SU-DHL-6 (cell line): ENCODE measurements at regions not wholly inside any gene's neighbourhood (a gene's known extent, or its start where the extent isn't known, plus 50 kb on each side); places are given as distances from the start of the nearest gene placed in this dataset.

Experiments
- H2AFZ ChIP-seq: fragments of 200-600 bp; sonication (generic); 2 replicates; pipeline ENCODE4 v1.6.1; 2014; ENCODE audit warnings: low read depth, mild to moderate bottlenecking, moderate library complexity, mixed read lengths, antibody characterized with exemption, low read length; ENCODE audit not compliant: severe bottlenecking
- H3F3A ChIP-seq: fragments of 200-600 bp; shearing (Covaris generic); 2 replicates; pipeline ENCODE4 v1.6.0; 2016; ENCODE audit warnings: antibody characterized with exemption, mild to moderate bottlenecking; ENCODE audit not compliant: insufficient read depth
- H3K27ac ChIP-seq: fragments of 200-600 bp; sonication (generic); 2 replicates; pipeline ENCODE4 v1.5.1; 2016; ENCODE audit warnings: low read depth, mild to moderate bottlenecking, low read length, moderate library complexity, mixed read lengths
- H3K27me3 ChIP-seq: fragments of 200-600 bp; sonication (generic), shearing (Covaris generic); 2 replicates; pipeline ENCODE4 v1.6.0; 2014; ENCODE audit warnings: mild to moderate bottlenecking, low read length
- H3K36me3 ChIP-seq: fragments of 200-600 bp; sonication (generic); 2 replicates; pipeline ENCODE4 v1.6.1; 2014; ENCODE audit warnings: mild to moderate bottlenecking, low read length, mixed read lengths
- H3K4me2 ChIP-seq: fragments of 300-600, 200-600 bp; shearing (Covaris generic), sonication (generic); 2 replicates; pipeline ENCODE4 v1.6.0; 2014; ENCODE audit warnings: low read length, low read depth, mild to moderate bottlenecking; ENCODE audit not compliant: poor library complexity, severe bottlenecking
- H3K4me3 ChIP-seq: fragments of 200-600 bp; sonication (generic); 2 replicates; pipeline ENCODE4 v1.5.1; 2014; ENCODE audit warnings: antibody characterized with exemption, low read length, mild to moderate bottlenecking, mixed read lengths; ENCODE audit not compliant: insufficient read depth, poor library complexity, severe bottlenecking
- H3K79me2 ChIP-seq: fragments of 200-600 bp; sonication (generic); 2 replicates; pipeline ENCODE4 v1.6.1; 2014; ENCODE audit warnings: mild to moderate bottlenecking, low read length, moderate library complexity; ENCODE audit not compliant: insufficient read depth
- H3K9ac ChIP-seq: fragments of 200-600 bp; sonication (generic); 2 replicates; pipeline ENCODE4 v1.7.0; 2014; ENCODE audit warnings: mild to moderate bottlenecking, low read length
- H3K9me2 ChIP-seq: fragments of 200-600 bp; sonication (generic); replicated peaks from 2 replicates; pipeline ENCODE4 v1.6.1; 2014; ENCODE audit warnings: low read length; ENCODE audit not compliant: insufficient read depth
- H3K9me3 ChIP-seq: fragments of 200-600 bp; sonication (generic); 2 replicates; pipeline ENCODE4 v1.6.1; 2014; ENCODE audit warnings: low read length, mixed read lengths; ENCODE audit not compliant: insufficient read depth
- H4K20me1 ChIP-seq: fragments of 200-600 bp; sonication (generic); 2 replicates; pipeline ENCODE4 v1.6.1; 2014; ENCODE audit warnings: low read depth, mild to moderate bottlenecking, antibody characterized with exemption, low read length, moderate library complexity, mixed read lengths
- EZH2phosphoT487 ChIP-seq: fragments of 200-600 bp; sonication (generic), shearing (Covaris generic); conservative IDR thresholded peaks from 2 replicates; pipeline ENCODE4 v1.6.1; 2018; ENCODE audit warnings: mild to moderate bottlenecking, antibody characterized with exemption, low read length, moderate library complexity, mixed read lengths
- TF ChIP-seq, protein P1 (sequence below): fragments of 200-600 bp; sonication (generic); IDR thresholded peaks from one replicate; pipeline ENCODE4 v1.5.1; 2017; ENCODE audit warnings: antibody characterized with exemption, mild to moderate bottlenecking, low read length, moderate library complexity; ENCODE audit not compliant: insufficient read depth, poor library complexity, severe bottlenecking

DNA sequence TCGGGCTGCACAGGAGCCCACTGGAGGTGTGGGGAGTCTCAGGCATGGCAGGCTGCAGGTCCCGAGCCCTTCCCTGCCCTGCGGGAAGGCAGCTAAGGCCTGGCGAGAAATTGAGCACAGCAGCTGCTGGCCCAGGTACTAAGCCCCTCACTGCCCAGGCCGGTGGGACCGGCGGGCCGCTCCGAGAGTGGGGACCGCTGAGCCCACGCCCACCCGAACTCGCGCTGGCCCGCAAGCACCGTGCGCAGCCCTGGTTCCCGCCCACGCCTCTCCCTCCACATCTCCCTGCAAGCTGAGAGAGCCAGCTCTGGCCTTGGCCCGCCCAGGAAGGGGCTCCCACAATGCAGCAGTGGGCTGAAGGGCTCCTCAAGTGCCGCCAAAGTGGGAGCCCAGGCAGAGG, 82.0 kb upstream of the NEIL3 start:
- H4K20me1 ChIP-seq = no peaks in the 10 kb centered on the region
- no peaks in the 10 kb centered on the region for H3K27me3 ChIP-seq
- H3K79me2 ChIP-seq = no peaks in the 10 kb centered on the region
- H3K27ac ChIP-seq = no peak overlapping the region
- H3K4me2 ChIP-seq = no peak overlapping the region
- TF ChIP-seq, protein P1, sequence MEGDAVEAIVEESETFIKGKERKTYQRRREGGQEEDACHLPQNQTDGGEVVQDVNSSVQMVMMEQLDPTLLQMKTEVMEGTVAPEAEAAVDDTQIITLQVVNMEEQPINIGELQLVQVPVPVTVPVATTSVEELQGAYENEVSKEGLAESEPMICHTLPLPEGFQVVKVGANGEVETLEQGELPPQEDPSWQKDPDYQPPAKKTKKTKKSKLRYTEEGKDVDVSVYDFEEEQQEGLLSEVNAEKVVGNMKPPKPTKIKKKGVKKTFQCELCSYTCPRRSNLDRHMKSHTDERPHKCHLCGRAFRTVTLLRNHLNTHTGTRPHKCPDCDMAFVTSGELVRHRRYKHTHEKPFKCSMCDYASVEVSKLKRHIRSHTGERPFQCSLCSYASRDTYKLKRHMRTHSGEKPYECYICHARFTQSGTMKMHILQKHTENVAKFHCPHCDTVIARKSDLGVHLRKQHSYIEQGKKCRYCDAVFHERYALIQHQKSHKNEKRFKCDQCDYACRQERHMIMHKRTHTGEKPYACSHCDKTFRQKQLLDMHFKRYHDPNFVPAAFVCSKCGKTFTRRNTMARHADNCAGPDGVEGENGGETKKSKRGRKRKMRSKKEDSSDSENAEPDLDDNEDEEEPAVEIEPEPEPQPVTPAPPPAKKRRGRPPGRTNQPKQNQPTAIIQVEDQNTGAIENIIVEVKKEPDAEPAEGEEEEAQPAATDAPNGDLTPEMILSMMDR = no peak
- H3K36me3 ChIP-seq = no peaks in the 10 kb centered on the region
- no peak overlapping the region for H3K9ac ChIP-seq
- H2AFZ ChIP-seq = no peak overlapping the region
- H3K9me2 ChIP-seq = no peaks in the 10 kb centered on the region
- no peak overlapping the region for H3K4me3 ChIP-seq
- H3F3A ChIP-seq = no peaks in the 10 kb centered on the region
- H3K9me3 ChIP-seq = no peaks in the 10 kb centered on the region

- no peaks in the 10 kb centered on the region for H4K20me1 ChIP-seq
- H3K27ac ChIP-seq = no peak overlapping the region
- H3K9ac ChIP-seq = no peak overlapping the region
- H3K4me2 ChIP-seq = no peak overlapping the region
- no peaks in the 10 kb centered on the region for H3K9me3 ChIP-seq
- H3K9me2 ChIP-seq = no peaks in the 10 kb centered on the region
- no peaks in the 10 kb centered on the region for H3K27me3 ChIP-seq
- H3K79me2 ChIP-seq = no peaks in the 10 kb centered on the region
- no peaks in the 10 kb centered on the region for H3K36me3 ChIP-seq
- no peaks in the 10 kb centered on the region for H3F3A ChIP-seq
- no peak overlapping the region for H2AFZ ChIP-seq
- TF ChIP-seq, protein P1 = no peak
- no peak for TF ChIP-seq EZH2phosphoT487
- no peak overlapping the region for H3K4me3 ChIP-seq
Observed at GRCh38 chr4:177228599-177228998, 81.1 kb upstream of the NEIL3 start.

DNA sequence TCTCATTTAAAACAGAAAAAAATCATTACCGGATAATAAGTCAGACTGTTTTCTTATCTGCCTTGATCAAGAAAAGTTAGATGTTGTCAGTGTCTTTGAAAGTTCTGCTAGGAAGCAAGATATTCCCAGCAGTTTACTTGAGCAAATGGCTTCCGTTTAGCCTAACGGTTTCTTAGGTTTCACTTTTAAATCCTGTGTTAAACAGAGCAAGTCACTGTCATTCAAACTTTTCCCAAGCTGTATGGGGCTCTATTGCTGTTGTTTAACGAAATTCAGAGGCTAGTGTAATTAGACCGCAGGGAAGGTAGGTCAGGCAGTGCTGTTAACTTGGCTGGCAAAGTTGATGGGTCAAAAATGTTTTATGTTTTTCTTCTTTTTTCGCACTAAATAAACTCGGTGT, 80.3 kb upstream of the NEIL3 start:
- no peaks in the 10 kb centered on the region for H3K27me3 ChIP-seq
- no peaks in the 10 kb centered on the region for H3K36me3 ChIP-seq
- H4K20me1 ChIP-seq = no peaks in the 10 kb centered on the region
- no peaks in the 10 kb centered on the region for H3F3A ChIP-seq
- no peak overlapping the region for H3K9ac ChIP-seq
- no peak overlapping the region for H3K27ac ChIP-seq
- H3K9me2 ChIP-seq = no peaks in the 10 kb centered on the region
- H3K4me2 ChIP-seq = peak overlapping the region; percentile 29
- H3K9me3 ChIP-seq = no peaks in the 10 kb centered on the region
- no peak overlapping the region for H2AFZ ChIP-seq
- H3K4me3 ChIP-seq = no peak overlapping the region
- TF ChIP-seq, protein P1 = no peak
- TF ChIP-seq EZH2phosphoT487 = no peak
- no peaks in the 10 kb centered on the region for H3K79me2 ChIP-seq

- H3K27ac ChIP-seq = no peak overlapping the region
- no peaks in the 10 kb centered on the region for H3K9me3 ChIP-seq
- H3K36me3 ChIP-seq = no peaks in the 10 kb centered on the region
- TF ChIP-seq, protein P1 = no peak
- no peak for TF ChIP-seq EZH2phosphoT487
- no peak overlapping the region for H3K4me2 ChIP-seq
- no peaks in the 10 kb centered on the region for H4K20me1 ChIP-seq
- no peaks in the 10 kb centered on the region for H3K79me2 ChIP-seq
- no peak overlapping the region for H3K9ac ChIP-seq
- H3K9me2 ChIP-seq = no peaks in the 10 kb centered on the region
- no peak overlapping the region for H3K4me3 ChIP-seq
- H3K27me3 ChIP-seq = no peaks in the 10 kb centered on the region
- no peak overlapping the region for H2AFZ ChIP-seq
- H3F3A ChIP-seq = no peaks in the 10 kb centered on the region
Observed at GRCh38 chr4:177232473-177232872, 77.2 kb upstream of the NEIL3 start.
